ENCODE measurements at regions not wholly inside any gene's neighbourhood (a gene's known extent, or its start where the extent isn't known, plus 50 kb on each side); places are given as distances from the start of the nearest gene placed in this dataset.

DNA sequence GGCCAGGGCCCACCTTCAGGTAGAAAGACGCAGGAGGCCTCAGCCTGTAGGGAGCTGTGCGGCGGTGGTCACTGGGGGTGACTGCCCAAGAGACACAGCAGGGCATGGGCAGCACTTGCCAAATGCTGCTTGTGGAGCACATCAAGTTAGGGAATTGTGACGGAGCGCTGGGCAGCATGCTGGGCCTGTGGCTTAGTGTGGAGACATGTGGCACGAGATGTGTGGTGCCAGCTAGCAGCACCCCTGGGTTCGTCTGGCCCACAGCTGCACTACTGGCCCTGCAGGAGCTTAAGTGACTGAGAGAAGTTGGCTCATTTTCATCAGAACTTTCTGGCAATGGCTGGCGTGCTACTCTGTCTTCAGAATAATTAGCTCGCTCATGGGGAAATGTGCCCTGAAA is 213.1 kb upstream of the SYNDIG1 start:
- DNase-seq = no peak

DNA sequence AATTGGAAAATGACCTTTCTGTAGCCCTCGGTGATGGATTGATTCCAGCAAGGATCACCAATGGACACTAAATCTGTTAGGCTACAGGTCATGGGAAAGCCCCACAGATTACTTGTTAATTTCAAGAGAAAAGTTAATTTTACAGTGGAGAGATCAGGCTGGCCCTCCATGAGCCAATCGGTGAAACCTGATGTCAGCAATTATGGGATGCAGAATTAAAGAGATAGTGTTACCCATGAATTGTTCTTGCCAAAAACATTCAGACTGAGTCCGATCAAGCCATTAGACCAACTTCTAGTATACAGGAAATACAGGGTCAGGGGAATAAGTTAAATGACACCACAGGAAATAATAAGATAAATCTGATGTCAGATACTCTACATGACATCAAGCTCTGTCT is 214.9 kb upstream of the SYNDIG1 start:
- no peak for DNase-seq

DNA sequence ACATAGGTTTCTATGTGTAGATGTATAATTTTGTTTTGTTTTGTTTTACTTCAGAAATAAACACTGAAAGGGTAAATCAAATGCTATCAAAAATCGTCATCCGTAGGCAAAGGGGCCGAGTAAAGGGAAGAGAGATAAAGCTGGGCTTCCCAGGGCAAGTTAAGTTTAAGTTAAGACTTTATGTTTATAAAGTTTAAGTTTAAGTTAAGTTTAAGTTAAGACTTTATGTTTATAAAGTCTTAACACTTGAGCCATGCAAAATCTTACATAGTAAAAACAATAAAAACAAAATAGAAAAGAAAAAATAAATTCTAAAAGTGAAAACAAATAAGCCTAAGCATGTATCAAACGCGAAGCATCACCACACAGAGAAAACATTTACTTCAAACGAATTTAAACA is 216.1 kb upstream of the SYNDIG1 start:
- no peak for DNase-seq

DNA sequence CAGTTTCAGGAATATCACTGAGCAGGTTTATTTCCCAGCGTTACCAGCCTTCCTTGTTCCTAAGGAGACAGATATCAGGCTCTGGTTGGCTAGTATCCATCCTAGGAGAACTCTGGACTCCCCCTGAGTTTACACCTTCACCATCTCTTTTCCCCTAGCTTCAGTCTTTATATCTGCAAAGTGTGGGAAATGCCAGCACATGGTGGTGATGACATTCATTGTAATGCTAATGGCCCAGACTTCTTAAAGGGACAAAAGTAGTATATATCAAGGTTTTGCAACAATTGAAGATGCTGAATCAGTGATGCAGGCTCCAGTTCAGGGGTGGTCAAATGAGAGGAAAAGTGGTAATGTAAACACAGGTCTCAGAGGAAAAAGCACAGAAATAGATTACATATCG is 224.3 kb upstream of the SYNDIG1 start:
- DNase-seq = no peak

DNA sequence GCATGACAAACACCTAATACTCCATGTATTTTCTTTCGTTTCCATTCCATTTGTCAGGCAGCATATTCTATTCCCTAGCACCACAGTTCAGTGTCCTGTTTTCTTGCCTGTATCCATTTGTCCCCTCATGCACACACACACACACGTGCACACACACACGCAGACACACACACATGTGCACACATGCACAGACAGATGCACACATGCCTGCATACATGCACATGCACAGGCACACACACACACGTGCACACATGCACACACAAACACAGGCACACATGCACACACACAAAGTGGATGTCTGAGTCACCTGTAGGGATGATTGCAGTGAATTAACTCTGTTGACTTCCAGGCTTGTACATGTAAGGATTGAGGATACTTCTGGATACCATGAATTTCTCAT is 226.7 kb upstream of the SYNDIG1 start:
- no peak for DNase-seq

DNA sequence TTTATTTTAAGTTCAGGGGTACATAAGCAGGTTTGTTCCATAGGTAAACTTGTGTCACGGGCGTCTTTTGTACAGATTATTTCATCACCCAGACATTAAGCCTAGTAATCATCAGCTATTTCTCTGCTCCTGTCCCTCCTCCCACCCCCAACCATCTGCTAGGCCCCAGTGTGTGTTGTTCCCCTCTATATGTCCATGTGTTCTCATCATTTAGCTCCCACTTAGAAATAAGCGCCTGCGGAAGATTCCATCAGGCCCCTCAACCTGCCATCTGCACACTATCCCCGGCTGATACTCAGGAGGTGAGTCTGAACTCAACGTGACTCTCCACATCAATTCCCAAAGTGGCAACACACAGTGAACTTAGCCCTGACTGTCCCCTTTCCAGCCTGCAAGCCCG is 228.0 kb upstream of the SYNDIG1 start:
- DNase-seq = no peak

DNA sequence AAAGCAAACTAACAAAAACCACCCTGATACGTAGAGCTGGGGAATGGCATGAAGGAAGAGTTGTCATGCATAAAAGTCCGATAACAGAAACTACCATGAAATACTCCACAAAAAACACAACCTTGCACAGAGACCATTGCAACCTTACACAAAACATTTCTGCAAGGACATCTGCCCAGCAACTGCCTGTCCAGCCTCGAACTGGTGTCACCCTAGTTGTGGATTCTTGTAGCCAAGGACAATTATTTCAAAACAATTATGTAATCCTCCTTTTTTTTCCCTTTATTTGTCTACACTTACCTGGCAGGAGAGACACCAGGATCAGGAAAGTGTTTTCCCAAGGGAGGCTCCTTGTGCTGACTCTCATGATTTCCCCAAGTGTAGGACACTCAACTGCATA is 232.5 kb upstream of the SYNDIG1 start:
- DNase-seq = no peak

DNA sequence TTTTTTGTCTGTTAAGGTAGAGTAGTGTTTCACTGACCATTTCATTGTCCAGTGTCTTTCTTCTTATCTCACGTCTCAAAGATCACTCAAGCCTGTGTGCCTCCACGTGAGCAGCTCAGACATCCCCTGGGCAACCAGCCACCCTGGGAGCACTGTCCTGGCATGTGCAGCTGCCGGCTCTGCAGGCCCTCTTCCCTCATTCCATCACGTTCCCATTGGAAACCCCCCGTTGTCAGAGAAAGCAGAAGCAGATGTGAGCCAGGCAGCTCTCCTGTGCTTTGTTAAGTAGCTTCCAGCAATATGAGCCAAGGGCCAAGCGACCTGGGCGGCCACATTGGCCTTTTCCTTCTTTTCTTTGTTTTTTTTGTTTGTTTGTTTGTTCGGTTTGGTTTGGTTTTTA is 233.2 kb upstream of the SYNDIG1 start:
- no peak for DNase-seq

DNA sequence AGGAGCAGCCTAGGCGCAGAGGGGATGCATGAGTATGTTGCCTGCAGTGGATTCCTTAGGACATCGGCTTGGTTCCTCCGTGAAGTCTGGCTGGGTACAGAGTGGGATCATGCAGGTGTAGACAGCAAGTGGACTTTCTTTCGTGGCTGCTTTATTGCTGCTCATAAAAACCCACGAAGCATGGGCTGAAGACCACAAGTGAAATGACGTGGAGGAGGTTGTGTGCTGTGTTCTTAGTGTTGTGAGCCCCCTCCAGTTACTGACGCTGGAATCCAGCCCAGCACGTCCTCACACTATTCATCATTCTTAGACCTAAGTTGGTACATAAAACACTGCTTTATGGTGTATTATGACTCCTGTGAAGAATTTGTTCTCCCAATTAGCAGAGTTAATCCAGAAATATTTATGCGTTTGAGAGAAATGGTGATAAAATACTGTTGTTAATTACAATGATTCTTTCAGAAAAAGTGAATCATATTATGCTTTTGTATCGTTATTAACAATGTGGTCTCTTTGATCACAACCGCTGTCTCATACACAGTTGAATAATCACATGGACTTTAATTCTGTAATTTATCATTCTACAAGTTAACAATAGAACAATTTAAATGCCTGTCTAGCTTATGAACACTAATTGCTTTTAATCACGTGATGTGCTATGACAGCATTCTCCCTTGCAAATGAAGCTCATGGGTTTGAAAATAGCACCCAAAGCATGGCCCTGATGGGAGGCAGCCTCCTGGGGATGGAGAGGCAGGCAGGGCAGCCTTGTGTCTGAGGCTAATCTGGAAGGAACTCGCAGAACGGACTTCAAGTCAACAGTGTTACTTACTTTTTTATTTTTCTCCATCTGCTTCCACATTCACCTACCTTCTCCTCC is 233.9 kb upstream of the SYNDIG1 start:
- no peak for DNase-seq

DNA sequence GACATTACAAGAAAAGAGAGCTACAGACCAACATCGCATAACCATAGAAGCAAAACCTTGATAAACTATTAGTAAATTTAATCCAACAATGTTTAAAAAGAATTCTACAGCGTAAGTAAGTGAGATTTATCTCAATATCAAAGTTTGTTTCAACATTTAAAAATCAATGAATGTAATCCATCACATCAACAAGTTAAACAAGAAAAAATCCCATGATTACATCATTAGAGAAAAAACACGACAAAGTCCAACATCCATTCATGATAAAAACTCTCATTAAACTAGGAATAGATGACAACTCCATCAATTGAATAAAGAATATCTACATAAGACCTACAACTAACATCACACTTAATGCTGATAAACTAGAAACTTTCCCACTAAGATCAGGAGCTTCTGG is 239.0 kb upstream of the GGTLC1 start:
- DNase-seq = no peak

DNA sequence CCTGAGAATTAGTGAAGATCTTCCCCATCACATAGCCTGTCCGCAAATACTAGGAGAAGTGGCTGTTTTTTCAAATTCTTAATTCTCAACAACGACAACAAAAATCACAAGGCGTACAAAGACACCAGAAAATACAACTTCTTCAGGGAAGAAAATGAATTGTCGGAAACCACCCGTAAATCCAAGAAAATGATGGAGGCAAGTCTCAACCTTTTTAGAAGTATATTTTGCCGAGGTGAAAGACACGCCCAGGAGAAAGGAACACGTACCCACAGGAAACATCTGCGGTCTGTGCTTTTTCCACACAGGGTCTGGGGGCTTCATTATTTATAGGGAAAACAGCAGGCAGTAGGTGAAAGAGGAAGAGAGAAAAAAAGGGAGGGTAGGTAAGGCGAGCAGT is 223.9 kb upstream of the GGTLC1 start:
- no peak for DNase-seq

DNA sequence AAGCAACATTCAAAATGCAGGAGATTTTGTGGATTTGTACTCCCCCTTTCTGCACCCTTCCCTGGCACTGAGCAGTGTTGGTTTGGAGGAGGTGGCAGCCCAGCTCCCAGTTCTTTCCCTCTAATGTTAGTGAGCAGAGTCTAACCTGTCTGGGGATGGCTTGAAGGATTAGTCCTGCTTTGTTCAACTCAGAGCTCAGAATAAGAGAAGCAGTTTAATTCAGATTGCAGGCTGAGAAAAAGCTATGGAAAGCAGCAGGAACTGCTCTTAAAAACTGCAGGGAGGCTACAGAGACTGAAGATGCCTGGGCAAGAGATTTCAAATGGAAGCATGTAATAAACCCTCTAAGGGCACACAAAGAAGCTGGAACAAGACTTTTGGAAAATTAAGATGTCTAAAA is 223.4 kb upstream of the GGTLC1 start:
- DNase-seq = no peak

DNA sequence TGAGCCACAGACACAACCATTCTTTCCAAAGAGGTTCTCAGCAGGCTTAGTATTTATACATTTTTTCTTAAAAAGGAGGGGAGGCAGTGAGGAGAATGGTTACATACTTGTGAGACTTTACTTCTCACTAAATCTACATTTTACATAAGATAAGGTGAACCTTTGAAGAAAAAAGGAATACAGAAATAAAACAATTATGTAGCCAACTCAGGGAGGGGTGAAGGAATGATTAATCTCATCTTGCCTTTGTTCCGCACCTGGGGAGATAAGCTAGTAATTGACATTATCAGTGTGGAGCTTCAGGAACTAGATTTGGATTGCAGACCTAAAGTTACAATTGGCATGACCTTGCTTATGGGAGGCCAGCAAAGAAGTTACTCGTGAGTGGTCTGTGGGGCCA is 221.8 kb upstream of the GGTLC1 start:
- no peak for DNase-seq

DNA sequence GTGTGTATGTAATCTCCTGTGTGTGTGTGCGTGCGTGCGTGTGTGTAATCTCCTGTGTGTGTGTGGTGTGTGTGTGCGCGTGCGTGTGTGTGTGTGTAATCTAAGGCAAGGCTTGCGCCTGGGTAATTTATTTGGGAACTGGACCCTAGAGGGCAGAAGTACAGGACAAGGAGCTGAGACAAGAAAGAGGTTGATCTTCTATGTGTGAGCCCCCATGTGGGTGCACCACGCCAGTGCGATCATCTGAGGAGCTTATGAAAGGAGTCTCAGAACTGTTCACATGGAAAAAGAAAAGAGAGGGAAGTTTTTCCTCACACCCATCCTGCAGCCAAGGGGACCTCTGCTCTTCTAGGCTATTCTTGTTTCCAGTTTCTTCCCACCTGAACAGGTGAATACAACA is 220.1 kb upstream of the GGTLC1 start:
- no peak for DNase-seq

DNA sequence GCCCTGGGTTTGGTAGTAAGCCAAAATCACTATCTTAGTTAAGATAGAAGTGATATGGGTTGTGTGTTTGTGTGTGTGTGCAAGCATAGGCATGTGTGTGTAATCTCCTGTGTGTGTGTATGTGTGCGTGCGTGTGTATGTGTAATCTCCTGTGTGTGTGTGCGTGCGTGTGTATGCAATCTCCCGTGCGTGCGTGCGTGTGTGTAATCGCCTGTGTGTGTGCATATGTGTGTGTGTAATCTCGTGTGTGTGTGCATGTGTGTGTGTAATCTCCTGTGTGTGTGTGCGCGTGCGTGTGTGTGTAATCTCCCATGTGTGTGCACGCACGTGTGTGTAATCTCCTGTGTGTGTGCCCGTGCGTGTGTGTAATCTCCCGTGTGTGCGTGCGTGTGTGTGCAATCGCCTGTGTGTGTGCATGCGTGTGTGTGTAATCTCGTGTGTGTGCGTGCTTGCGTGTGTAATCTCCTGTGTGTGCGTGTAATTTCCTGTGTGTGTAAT is 219.3 kb upstream of the GGTLC1 start:
- no peak for DNase-seq

DNA sequence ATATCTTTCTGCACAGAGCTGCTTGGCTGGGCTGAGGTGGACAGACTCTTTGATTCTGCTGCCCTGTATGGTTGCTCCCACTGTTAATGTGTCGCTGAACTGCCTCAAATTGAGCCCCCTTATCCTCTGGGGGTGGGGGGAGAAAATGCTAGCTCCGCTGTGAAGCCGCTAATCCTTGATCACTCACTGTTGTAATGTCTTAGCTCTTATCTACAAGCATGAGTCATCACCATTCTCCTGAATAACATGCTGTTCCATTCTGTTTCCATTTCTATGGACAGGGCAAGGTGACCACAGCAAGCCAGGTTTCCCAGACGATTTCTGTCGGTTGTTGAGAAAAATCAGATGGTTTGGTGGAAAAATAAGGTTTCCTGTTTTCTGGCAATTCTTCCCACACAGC is 218.4 kb upstream of the GGTLC1 start:
- no peak for DNase-seq

DNA sequence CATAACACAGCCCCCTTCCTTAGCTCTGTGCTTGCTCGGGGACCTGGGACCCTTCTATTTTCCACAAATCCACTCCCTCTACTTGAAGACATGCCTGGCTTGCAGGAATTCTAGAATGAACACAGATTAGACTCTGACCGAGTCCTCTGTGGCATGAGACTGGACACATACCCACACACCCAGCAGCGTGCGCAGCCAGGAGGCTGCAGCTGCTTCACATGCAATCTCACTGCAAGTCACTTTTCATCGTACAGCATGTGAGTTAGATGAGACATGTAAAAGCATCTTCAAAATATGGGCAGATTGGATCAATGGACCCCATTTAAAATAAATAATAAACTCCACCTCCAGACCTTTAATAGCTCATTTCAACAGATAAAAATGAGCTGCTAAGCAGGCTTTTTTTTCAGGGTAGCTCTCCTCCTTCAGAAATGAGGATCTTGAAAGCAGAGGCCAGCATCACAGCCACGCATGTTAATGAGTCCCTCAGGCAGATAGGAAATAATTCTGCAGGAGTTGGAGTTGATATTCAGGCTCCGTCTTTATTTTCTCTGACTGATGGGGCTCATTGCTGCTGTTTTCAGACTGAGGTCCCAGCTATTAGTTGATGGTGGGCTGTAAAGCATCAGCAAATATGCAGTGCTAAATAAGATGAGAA is 215.1 kb upstream of the GGTLC1 start:
- DNase-seq = no peak

DNA sequence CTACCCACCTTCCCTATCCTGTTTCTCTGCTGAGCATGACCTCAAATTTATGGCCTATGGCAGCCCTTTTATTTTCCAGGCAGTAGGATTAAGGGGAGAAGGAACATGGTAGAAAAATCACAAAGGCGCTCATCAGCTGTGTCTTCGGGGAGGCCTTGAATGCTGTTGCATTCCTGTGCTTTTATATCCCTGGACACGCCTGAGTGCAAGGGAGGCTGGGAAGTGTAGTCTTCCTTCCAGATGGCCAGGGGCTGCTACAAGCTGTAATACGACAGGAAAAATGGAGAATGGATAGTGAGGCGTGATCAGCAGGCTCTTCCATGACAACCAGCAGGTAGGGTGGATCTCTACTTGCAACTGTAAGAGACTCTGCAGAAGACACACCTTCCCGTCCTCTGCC is 210.9 kb upstream of the GGTLC1 start:
- DNase-seq = no peak

DNA sequence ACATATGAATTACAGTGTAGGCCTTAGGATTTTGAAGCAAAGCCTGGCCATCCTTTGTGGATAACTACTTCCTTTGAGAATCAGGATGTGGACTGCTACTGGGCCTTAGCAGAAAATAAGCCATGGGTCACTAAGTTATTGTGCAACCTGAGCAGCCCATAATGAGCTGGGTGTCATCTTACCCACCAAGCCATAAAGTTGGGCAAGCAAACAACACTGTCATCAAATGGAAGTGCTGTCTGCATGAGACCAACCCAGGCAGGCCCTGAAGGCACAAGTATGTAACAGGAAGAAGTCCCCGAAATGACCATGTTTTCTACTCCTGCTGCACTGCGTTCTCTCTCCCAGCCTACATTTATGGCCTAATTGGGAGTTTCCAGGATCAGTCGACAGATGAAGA is 205.6 kb upstream of the GGTLC1 start:
- no peak for DNase-seq

DNA sequence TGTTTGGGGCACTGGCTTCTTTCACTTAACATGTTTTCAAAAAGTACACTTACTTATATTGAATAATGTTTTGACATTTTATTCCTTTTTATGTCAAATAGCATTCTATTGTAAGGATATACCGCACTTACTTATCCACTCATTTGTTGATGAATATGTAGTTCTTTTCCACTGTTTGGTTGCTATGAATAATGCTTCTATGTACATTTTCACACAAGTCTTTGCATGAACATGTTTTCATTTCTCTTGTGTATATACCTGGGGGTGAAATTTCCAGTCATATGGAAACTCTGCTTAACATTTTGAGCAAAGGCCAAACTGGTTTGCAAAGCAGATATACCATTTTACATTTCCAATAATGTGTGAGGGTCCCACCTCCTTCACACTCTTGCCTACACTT is 202.3 kb upstream of the GGTLC1 start:
- no peak for DNase-seq

DNA sequence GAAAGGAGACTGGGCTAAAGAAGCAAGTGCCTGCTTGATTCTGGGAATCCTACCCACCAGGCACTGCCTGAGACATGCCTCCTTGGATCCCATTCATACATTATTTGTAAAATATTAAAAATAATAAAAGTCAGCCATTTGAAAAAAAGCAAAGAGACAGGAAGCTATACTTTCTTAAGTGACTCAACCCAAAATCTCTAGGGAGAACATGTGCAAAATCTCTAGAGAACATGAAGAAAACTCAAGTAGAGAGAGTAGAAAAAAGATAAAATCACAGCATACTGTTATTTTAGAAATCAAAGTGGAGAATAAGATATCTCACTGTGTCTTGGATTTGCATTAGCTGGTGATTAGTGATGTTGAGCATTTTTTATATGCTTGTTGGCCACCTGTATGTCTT is 197.2 kb upstream of the GGTLC1 start:
- no peak for DNase-seq

DNA sequence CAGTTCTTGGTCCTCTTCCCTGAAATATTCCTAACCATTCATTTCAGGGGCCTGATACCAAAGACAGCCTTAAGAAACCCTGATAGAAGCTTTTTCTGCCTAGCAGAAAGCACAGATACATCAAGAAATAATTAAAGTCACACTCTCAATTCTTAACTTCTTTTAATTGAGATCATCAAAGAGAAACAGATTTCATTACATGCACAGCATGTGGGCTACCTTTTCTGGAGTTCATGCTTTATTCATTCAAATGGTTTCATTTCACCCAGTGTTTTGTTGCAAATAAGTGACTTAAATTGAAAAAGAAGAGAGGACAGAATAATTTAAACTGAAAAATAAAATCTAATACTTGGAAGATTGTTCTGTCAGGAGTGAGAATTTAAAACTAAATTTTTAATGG is 192.6 kb upstream of the GGTLC1 start:
- no peak for DNase-seq

DNA sequence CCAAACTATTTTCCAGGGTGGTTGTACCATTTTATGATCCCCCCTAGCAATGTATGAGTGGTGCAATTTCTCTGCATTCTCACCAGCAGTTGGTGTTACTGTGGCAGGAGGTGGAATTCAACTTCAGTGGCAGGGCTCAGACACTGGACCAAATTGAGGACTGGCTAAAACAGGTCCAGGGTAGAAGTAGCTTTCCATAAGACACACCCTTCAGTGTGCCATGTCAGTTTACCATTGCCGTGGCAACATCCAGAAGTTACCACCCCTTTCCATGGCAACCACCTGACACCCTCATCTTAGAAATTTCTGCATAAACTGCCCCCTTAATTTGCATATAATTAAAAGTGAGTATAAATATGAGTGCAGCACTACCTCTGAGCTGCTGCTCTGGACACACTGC is 180.7 kb upstream of the GGTLC1 start:
- no peak for DNase-seq

DNA sequence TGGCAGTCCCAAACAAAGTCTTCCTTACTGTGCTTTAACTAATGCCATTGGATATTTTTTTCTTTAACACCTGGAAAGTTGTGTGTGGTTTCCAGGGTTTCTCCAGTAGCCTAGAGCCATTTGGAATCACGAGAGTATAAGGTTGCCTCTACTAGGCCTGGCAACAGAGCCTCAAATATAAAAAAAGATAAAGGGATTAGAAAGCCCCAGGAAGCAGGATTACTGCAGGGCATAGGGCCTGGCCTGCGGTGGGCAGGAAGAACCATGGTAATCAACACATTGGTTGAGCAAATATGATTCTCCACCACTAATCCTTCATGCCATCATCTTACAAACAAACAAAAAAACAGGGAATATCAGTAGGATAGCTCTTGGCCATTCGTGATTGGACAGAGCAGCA is 177.8 kb upstream of the GGTLC1 start:
- no peak for DNase-seq

DNA sequence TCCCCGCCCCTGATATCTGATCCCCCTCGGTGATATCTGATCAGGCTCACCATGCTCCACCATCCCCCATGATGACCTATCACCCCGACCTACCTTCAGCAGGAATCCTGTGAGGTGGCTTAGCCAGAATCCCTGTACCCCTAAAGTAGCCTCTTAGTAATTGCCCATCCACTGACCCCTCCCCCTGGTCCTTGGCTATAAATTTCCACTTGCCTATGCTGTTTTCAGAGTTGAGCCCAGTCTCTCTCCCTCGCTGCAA is 177.5 kb upstream of the GGTLC1 start:
- no peak for DNase-seq
